ENCODE measurements at regions not wholly inside any gene's neighbourhood (a gene's known extent, or its start where the extent isn't known, plus 50 kb on each side); places are given as distances from the start of the nearest gene placed in this dataset.

- no peaks in the 10 kb centered on the region for H3K9me3 Mint-ChIP-seq
- no peak for TF ChIP-seq CTCF (IDR thresholded peaks at IDR 0.05)
- peaks cover 1% of the 10 kb centered on the region for H3K27me3 Mint-ChIP-seq
- H3K27ac Mint-ChIP-seq: no peak overlapping the region
- ATAC-seq (ENCODE audit: low read depth) (no peak), DNase-seq (no peak)
- H3K4me1 Mint-ChIP-seq: no peaks in the 10 kb centered on the region
- no peak overlapping the region for H3K4me3 Mint-ChIP-seq
- H3K36me3 Mint-ChIP-seq (ENCODE audit: low read depth): no peaks in the 10 kb centered on the region
- CTCF ChIA-PET: no interaction called here
- intact Hi-C loops (cut with micrococcal nuclease): no loop called here
- POLR2A ChIA-PET: no interaction called here
Observed at GRCh38 chr2:104118889-104119288, 735.0 kb upstream of the POU3F3 start.

DNA sequence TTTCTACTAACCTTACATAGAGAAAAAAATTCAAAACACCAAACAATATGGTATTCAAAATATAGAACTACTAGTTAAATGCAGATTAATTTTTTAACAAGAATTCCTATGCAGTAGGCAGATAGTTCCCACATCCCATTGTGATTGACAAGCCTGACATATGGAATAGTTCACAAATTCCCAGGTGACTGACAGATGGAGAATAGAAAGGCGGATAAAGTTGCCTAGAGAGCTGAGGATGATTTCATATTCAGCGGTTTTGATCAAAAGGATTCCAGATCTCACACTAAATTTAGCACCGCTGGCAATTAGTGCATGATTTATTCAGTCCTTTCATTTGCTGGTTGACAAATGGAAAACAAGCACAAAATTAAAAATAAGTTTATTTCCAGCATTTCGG lies 733.7 kb upstream of the POU3F3 start:
- Mint-ChIP-seq H3K27ac (no peak overlapping the region), H3K27me3 (peaks cover 1% of the 10 kb centered on the region), H3K9me3 (no peaks in the 10 kb centered on the region), H3K36me3 (ENCODE audit: low read depth) (no peaks in the 10 kb centered on the region), H3K4me1 (no peaks in the 10 kb centered on the region), H3K4me3 (no peak overlapping the region)
- TF ChIP-seq CTCF (IDR thresholded peaks at IDR 0.05): no peak
- DNase-seq: no peak
- ATAC-seq (ENCODE audit: low read depth): no peak
- ChIA-PET CTCF (no interaction called here), POLR2A (no interaction called here)
- intact Hi-C loops (cut with micrococcal nuclease): no loop called here

GRCh38 chr2:104125096-104125495 lies 728.8 kb upstream of the POU3F3 start:
- Mint-ChIP-seq H3K9me3 (no peaks in the 10 kb centered on the region), H3K27me3 (peaks cover 1% of the 10 kb centered on the region), H3K4me1 (no peaks in the 10 kb centered on the region), H3K27ac (no peak overlapping the region), H3K4me3 (no peak overlapping the region), H3K36me3 (ENCODE audit: low read depth) (no peaks in the 10 kb centered on the region)
- ATAC-seq (ENCODE audit: low read depth) (no peak), DNase-seq (no peak)
- ChIA-PET CTCF (no interaction called here), POLR2A (no interaction called here)
- intact Hi-C loops (cut with micrococcal nuclease): no loop called here
- no peak for TF ChIP-seq CTCF (IDR thresholded peaks at IDR 0.05)

- no peak for DNase-seq
- intact Hi-C loops (cut with micrococcal nuclease): no loop called here
- no peaks in the 10 kb centered on the region for H3K36me3 Mint-ChIP-seq (ENCODE audit: low read depth)
- no peak overlapping the region for H3K4me3 Mint-ChIP-seq
- ATAC-seq (ENCODE audit: low read depth): no peak
- no peak for TF ChIP-seq CTCF (IDR thresholded peaks at IDR 0.05)
- no peak overlapping the region for H3K27ac Mint-ChIP-seq
- CTCF ChIA-PET: no interaction called here
- no peaks in the 10 kb centered on the region for H3K27me3 Mint-ChIP-seq
- H3K9me3 Mint-ChIP-seq: no peaks in the 10 kb centered on the region
- POLR2A ChIA-PET: no interaction called here
- no peaks in the 10 kb centered on the region for H3K4me1 Mint-ChIP-seq
Observed at GRCh38 chr2:104127049-104127770, 726.7 kb upstream of the POU3F3 start.

- no peak overlapping the region for H3K4me3 Mint-ChIP-seq
- intact Hi-C loops (cut with micrococcal nuclease): no loop called here
- no peaks in the 10 kb centered on the region for H3K9me3 Mint-ChIP-seq
- no peaks in the 10 kb centered on the region for H3K27me3 Mint-ChIP-seq
- H3K4me1 Mint-ChIP-seq: no peaks in the 10 kb centered on the region
- DNase-seq (no peak), ATAC-seq (ENCODE audit: low read depth) (no peak)
- TF ChIP-seq CTCF (IDR thresholded peaks at IDR 0.05): no peak
- no peak overlapping the region for H3K27ac Mint-ChIP-seq
- ChIA-PET POLR2A (no interaction called here), CTCF (interaction anchor here (1.0 kb wide), 1 partner anchor 8 kb away, joined by 3 read pairs; no protein-coding TSS in a partner anchor)
- H3K36me3 Mint-ChIP-seq (ENCODE audit: low read depth): no peaks in the 10 kb centered on the region
Observed at GRCh38 chr2:104140361-104140760, 713.6 kb upstream of the POU3F3 start.
